ENCODE measurements at regions not wholly inside any gene's neighbourhood (a gene's known extent, or its start where the extent isn't known, plus 50 kb on each side); places are given as distances from the start of the nearest gene placed in this dataset.

DNA sequence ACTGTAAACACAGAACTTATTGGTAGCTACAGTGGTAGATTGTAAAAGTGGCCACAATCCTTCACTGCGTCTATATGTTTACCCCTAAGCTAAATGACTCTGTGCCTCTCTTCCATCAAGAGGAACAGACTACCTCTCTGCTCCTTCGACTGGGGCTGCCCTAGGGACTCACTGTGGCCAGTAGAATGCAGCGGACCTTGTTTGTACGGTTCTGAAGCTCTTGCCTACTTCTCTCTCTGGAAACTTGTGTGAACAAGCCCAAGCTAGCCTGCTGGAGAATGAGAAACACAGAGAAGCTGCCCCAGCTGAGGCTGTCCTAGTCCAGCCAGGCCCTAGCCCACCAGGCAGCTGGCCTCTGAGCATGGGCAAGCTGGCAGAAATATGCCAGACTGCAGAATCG lies 140.8 kb upstream of the SLC1A4 start:
- no peak for TF ChIP-seq EZH2 (IDR thresholded peaks at IDR 0.05; ENCODE audit: borderline replicate concordance, low read length)
- TF ChIP-seq, protein P1, sequence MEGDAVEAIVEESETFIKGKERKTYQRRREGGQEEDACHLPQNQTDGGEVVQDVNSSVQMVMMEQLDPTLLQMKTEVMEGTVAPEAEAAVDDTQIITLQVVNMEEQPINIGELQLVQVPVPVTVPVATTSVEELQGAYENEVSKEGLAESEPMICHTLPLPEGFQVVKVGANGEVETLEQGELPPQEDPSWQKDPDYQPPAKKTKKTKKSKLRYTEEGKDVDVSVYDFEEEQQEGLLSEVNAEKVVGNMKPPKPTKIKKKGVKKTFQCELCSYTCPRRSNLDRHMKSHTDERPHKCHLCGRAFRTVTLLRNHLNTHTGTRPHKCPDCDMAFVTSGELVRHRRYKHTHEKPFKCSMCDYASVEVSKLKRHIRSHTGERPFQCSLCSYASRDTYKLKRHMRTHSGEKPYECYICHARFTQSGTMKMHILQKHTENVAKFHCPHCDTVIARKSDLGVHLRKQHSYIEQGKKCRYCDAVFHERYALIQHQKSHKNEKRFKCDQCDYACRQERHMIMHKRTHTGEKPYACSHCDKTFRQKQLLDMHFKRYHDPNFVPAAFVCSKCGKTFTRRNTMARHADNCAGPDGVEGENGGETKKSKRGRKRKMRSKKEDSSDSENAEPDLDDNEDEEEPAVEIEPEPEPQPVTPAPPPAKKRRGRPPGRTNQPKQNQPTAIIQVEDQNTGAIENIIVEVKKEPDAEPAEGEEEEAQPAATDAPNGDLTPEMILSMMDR (IDR thresholded peaks at IDR 0.05; ENCODE audit: low read length): no peak

Data from OCI-LY1 (cell line).